ENCODE measurements at regions not wholly inside any gene's neighbourhood (a gene's known extent, or its start where the extent isn't known, plus 50 kb on each side); places are given as distances from the start of the nearest gene placed in this dataset.

DNA sequence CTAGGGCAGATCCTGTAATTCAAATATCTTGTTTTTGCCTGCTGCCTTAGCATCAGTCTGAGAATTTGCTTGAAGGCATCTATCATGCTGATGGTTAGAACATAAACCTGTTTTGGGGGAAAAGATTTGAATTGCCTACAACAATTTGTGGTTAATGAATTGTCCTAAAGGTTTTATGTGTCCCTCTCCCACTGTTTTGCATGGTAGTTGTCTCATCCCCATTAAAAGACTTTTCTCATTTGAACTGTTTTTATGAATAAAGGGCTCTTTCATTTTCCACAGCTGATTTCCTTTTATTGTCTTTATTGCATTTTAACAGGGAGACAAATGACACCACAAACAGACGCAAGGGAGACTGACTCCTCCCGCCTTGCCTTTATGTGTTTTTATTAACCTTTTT lies 275.6 kb downstream of the PIK3C3 start:
- TF ChIP-seq, protein P1, sequence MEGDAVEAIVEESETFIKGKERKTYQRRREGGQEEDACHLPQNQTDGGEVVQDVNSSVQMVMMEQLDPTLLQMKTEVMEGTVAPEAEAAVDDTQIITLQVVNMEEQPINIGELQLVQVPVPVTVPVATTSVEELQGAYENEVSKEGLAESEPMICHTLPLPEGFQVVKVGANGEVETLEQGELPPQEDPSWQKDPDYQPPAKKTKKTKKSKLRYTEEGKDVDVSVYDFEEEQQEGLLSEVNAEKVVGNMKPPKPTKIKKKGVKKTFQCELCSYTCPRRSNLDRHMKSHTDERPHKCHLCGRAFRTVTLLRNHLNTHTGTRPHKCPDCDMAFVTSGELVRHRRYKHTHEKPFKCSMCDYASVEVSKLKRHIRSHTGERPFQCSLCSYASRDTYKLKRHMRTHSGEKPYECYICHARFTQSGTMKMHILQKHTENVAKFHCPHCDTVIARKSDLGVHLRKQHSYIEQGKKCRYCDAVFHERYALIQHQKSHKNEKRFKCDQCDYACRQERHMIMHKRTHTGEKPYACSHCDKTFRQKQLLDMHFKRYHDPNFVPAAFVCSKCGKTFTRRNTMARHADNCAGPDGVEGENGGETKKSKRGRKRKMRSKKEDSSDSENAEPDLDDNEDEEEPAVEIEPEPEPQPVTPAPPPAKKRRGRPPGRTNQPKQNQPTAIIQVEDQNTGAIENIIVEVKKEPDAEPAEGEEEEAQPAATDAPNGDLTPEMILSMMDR (IDR thresholded peaks at IDR 0.05 in 8 of 11, conservative IDR thresholded peaks at IDR 0.05 in 3 of 11): no peak
- no peak for TF ChIP-seq POLR2A (IDR thresholded peaks at IDR 0.05)

Data from spleen (tissue), 7 donors.